ENCODE measurements at regions not wholly inside any gene's neighbourhood (a gene's known extent, or its start where the extent isn't known, plus 50 kb on each side); places are given as distances from the start of the nearest gene placed in this dataset.

DNA sequence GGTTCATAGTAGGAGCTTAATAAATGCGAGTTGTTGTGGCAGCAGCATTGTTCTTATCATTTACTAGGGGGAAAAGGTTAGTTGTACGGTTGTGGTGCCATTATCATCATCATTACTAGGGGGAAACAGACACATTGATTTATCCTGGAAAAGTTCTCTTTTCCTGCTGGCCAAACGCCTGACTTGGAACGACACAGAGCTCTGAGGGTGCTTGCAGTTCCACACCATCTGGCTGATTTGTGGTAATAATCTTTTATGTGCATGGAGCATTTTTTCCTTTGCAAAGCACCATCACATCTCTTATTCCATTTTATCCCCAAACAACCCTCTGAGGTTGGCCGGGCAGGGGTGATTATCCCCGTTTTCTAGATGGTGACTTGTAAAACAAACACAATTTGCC, 219.4 kb downstream of the BUB3 start:
- H3K4me3 ChIP-seq (ENCODE audit: low read length), result no peak overlapping the region
- TF ChIP-seq CTCF (conservative IDR thresholded peaks at IDR 0.05; ENCODE audit: low read depth, low read length), result no peak
- DNase-seq (ENCODE audit: low read depth), result no peak

GRCh38 chr10:123375097-123375496, 220.9 kb downstream of the BUB3 start:
- no peak for DNase-seq (ENCODE audit: low read depth)
- no peak overlapping the region for H3K4me3 ChIP-seq (ENCODE audit: low read length)
- TF ChIP-seq CTCF (conservative IDR thresholded peaks at IDR 0.05; ENCODE audit: low read depth, low read length), result no peak

DNA sequence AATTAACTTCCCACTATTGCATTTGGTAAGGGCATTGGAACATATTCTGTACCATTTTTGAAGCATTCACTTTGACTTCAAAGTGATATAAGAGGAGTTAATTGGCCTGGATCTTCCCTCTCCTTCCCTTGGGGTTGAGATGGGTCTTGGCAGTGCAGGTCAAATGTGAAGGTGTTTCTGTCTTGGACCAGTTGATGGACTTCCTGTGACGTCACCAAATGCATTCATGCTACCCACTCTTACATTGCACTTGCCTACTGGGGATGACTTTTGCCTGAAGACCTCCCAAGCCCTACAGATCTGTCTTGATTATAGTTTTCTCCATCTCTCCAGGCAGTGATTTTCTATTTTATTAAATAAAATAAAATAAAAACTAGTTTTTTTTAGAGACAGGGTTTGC, 221.5 kb downstream of the BUB3 start:
- no peak for DNase-seq (ENCODE audit: low read depth)
- H3K4me3 ChIP-seq (ENCODE audit: low read length), result no peak overlapping the region
- no peak for TF ChIP-seq CTCF (conservative IDR thresholded peaks at IDR 0.05; ENCODE audit: low read depth, low read length)

DNA sequence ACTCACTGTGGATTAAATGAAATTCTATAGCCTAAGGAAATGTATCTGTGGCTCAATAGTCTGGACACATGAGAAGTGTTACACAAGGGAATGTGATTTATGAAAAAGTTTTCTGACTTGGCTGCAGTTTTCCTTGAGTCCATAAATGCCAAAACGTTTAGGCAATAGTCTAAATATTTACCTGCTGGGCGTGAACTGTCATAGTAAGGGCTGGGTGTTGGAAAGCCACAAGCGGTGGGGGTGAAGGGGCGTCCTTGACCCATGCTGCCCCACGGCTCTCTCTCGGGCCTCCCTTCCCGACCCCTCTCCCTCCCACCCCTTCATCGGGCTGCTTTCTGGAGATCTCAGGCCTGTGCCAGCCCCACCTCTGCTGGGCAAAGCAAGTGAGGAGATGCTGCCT, 223.7 kb downstream of the BUB3 start:
- no peak for DNase-seq (ENCODE audit: low read depth)
- no peak overlapping the region for H3K4me3 ChIP-seq (ENCODE audit: low read length)
- TF ChIP-seq CTCF (conservative IDR thresholded peaks at IDR 0.05; ENCODE audit: low read depth, low read length), result no peak

DNA sequence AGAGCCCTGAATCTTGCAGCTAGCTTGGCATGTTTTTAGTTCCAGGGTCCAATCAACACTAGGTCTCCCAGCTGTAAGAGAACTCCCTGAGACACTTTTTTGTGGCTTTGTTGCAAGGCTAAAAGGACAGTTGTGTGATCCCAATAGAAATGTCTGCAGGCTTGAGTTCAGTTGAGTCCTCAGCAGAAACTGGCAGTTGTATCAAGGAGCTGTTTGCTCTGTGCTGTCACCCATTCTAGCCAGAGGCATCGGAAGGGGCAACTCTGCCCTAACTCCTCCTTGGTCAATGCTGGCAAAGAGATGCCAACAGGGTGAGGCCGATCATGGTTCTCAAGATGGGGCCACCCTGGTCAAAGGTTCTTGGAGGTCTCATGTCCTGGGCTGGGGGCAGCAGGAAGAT, 224.1 kb downstream of the BUB3 start:
- TF ChIP-seq CTCF (conservative IDR thresholded peaks at IDR 0.05; ENCODE audit: low read depth, low read length), result no peak
- DNase-seq (ENCODE audit: low read depth), result no peak
- no peak overlapping the region for H3K4me3 ChIP-seq (ENCODE audit: low read length)

GRCh38 chr10:123379156-123379555, 225.0 kb downstream of the BUB3 start:
- no peak overlapping the region for H3K4me3 ChIP-seq (ENCODE audit: low read length)
- TF ChIP-seq CTCF (conservative IDR thresholded peaks at IDR 0.05; ENCODE audit: low read depth, low read length), result no peak
- DNase-seq (ENCODE audit: low read depth), result no peak

- TF ChIP-seq CTCF (conservative IDR thresholded peaks at IDR 0.05; ENCODE audit: low read depth, low read length), result peak; percentile 56
- no peak for DNase-seq (ENCODE audit: low read depth)
These were observed 226.4 kb downstream of the BUB3 start for GRCh38 chr10:123380491-123381085.

More at GRCh38 chr10:123380491-123381085, 226.4 kb downstream of the BUB3 start:
- H3K4me3 ChIP-seq (ENCODE audit: low read length), result no peak overlapping the region
